ENCODE measurements at regions not wholly inside any gene's neighbourhood (a gene's known extent, or its start where the extent isn't known, plus 50 kb on each side); places are given as distances from the start of the nearest gene placed in this dataset.

DNA sequence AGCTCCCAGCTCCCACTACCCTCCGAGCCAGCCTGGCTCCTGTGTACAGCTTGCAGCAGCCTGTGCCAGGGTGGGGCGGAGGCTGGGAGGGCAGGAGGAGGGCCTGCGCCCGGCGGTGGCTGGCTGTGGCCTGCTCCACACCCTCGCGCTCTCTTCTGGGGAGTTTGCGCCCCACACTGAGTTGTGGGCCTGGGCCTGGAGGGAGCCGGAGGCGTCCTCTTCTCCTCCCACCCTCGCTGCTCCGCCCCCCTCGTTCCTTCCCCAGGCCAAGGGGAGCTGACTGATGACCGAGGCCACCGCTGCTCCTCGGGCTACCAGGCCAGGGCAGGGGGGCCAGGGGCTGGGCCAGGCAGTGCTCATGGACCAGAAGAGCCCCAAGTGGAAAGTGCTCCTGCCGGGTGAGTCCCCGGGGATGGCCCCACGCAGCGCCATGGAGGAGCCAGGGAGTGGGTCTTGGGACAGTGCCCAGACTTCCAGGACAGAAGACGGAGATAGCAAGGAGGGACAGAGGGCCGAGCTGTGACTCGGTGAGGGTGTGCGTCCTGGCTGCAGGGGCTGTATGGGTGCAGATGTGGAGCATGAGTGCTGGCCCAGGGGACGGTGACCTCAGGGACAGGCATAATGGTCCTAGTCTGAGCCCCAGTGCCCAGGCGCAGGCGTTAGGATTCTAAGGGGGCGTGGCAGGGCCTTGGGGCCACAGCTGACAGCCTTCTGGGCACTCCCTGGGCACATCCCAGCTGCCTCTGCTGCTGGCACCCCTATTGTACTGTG lies 242.1 kb upstream of the GSE1 start:
- Mint-ChIP-seq H3K4me3 (peak overlapping the region; percentile 86), H3K36me3 (ENCODE audit: low read depth) (0 out of 2 replicates have a peak, but pooled peaks cover 5% of the 10 kb centered on the region), H3K27ac (peak overlapping the region; percentile 92), H3K4me1 (ENCODE audit: low read depth) (peaks cover 62% of the 10 kb centered on the region), H3K27me3 (ENCODE audit: insufficient read depth) (peaks cover 11% of the 10 kb centered on the region), H3K9me3 (no peaks in the 10 kb centered on the region)
- DNase-seq = peak; percentile 45
- TF ChIP-seq, protein P1, sequence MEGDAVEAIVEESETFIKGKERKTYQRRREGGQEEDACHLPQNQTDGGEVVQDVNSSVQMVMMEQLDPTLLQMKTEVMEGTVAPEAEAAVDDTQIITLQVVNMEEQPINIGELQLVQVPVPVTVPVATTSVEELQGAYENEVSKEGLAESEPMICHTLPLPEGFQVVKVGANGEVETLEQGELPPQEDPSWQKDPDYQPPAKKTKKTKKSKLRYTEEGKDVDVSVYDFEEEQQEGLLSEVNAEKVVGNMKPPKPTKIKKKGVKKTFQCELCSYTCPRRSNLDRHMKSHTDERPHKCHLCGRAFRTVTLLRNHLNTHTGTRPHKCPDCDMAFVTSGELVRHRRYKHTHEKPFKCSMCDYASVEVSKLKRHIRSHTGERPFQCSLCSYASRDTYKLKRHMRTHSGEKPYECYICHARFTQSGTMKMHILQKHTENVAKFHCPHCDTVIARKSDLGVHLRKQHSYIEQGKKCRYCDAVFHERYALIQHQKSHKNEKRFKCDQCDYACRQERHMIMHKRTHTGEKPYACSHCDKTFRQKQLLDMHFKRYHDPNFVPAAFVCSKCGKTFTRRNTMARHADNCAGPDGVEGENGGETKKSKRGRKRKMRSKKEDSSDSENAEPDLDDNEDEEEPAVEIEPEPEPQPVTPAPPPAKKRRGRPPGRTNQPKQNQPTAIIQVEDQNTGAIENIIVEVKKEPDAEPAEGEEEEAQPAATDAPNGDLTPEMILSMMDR (IDR thresholded peaks at IDR 0.05) = no peak

- Mint-ChIP-seq H3K27ac (peak overlapping the region; percentile 88), H3K4me1 (ENCODE audit: low read depth) (peaks cover 57% of the 10 kb centered on the region), H3K9me3 (no peaks in the 10 kb centered on the region), H3K27me3 (ENCODE audit: insufficient read depth) (peaks cover 11% of the 10 kb centered on the region), H3K36me3 (ENCODE audit: low read depth) (0 out of 2 replicates have a peak, but pooled peaks cover 5% of the 10 kb centered on the region), H3K4me3 (peak overlapping the region; percentile 86; the same call in 1 of the 2 replicates)
- no peak for DNase-seq
- TF ChIP-seq, protein P1 (IDR thresholded peaks at IDR 0.05) = no peak
Measured at GRCh38 chr16:85371948-85372347, 241.2 kb upstream of the GSE1 start.

DNA sequence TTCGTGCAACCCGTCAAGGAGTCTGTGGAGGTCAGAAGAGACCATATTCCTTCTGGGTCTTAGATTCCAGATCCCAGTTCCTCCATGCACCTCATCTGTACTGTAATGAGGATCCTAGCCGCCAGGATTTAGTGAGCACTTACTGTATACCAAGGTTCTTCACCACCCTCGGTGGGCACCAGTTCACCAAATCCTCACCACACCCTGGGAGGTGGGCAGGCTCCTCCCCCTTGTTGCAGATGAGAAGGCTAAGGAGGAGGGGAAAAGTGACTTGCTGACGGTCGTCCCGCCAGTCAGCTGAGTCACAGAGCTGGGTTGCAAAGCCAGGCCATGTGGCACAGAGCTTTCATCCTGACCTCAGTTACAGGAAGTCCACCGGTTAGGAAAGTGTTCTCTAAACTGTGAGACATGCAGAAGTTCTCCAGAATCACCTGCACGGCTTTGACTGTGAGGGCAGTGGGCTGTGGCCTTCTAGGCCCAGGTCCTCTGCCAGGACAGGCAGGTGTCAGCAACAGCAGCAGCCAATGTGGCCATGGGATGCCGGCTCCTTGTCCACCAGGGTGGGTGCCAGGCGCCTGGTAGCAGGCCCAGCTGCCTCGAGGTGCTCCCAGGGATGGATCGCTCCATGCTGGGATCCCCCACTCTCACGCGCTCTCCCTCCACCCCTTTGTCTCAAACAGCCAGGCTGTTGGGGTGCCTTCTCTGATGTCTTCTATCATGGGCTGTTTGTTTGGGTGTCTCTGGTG lies 240.3 kb upstream of the GSE1 start:
- TF ChIP-seq, protein P1 (IDR thresholded peaks at IDR 0.05) = no peak
- Mint-ChIP-seq H3K9me3 (no peaks in the 10 kb centered on the region), H3K27me3 (ENCODE audit: insufficient read depth) (peaks cover 11% of the 10 kb centered on the region), H3K36me3 (ENCODE audit: low read depth) (0 out of 2 replicates have a peak, but pooled peaks cover 5% of the 10 kb centered on the region), H3K4me1 (ENCODE audit: low read depth) (peaks cover 57% of the 10 kb centered on the region), H3K4me3 (peak overlapping the region; percentile 86), H3K27ac (peak overlapping the region; percentile 88)
- DNase-seq = peak; percentile 77

GRCh38 chr16:85373741-85374570 lies 239.2 kb upstream of the GSE1 start:
- Mint-ChIP-seq H3K27me3 (ENCODE audit: insufficient read depth) (peaks cover 6% of the 10 kb centered on the region), H3K4me1 (ENCODE audit: low read depth) (peaks cover 56% of the 10 kb centered on the region), H3K9me3 (no peaks in the 10 kb centered on the region), H3K27ac (peak overlapping the region; percentile 59), H3K36me3 (ENCODE audit: low read depth) (0 out of 2 replicates have a peak, but pooled peaks cover 5% of the 10 kb centered on the region), H3K4me3 (peak overlapping the region; percentile 48)
- no peak for DNase-seq
- TF ChIP-seq, protein P1 (IDR thresholded peaks at IDR 0.05) = no peak

GRCh38 chr16:85374571-85374872 lies 238.6 kb upstream of the GSE1 start:
- peaks cover 52% of the 10 kb centered on the region for H3K4me1 Mint-ChIP-seq (ENCODE audit: low read depth)
- no peaks in the 10 kb centered on the region for H3K9me3 Mint-ChIP-seq
- H3K27ac Mint-ChIP-seq = peak overlapping the region; percentile 59
- 0 out of 2 replicates have a peak overlapping the region, but pooled peaks have one; percentile 48 for H3K4me3 Mint-ChIP-seq
- TF ChIP-seq, protein P1 (IDR thresholded peaks at IDR 0.05) = no peak
- 0 out of 2 replicates have a peak, but pooled peaks cover 5% of the 10 kb centered on the region for H3K36me3 Mint-ChIP-seq (ENCODE audit: low read depth)
- no peak for DNase-seq
- H3K27me3 Mint-ChIP-seq (ENCODE audit: insufficient read depth) = peaks cover 6% of the 10 kb centered on the region
